GM12878 (cell line): ENCODE measurements at regions not wholly inside any gene's neighbourhood (a gene's known extent, or its start where the extent isn't known, plus 50 kb on each side); places are given as distances from the start of the nearest gene placed in this dataset.

Source experiments
- ATAC-seq: fragments of 200-7000 bp; cut with Tn5 transposase; 3 replicates; pipeline ENCODE4 v1.9.1; 2020; ENCODE audit warnings: mild to moderate bottlenecking, moderate library complexity
- BruUV-seq: library from RNA; stranded (reverse); fragments of 400-500 nt; replicated peaks from 2 replicates; lab custom pipeline; 2021; lab: Mats Ljungman, UMichigan
- CTCF ChIA-PET: fragments of 300-600 bp; sonication (Branson Sonifier 250); formaldehyde crosslinking; extraction: SDS; loops from one replicate; lab custom pipeline; 2021; ENCODE audit warnings: inconsistent platforms; lab: Yijun Ruan, JAX
- POLR2A ChIA-PET: fragments of 350-600 bp; formaldehyde crosslinking; extraction: SDS; loops from one replicate; lab custom pipeline; 2021; ENCODE audit warnings: inconsistent platforms; lab: Charles Lee
- RAD21 ChIA-PET: fragments of 300-600 bp; sonication (Branson Sonifier 250); formaldehyde crosslinking; loops from one replicate; lab custom pipeline; 2023; ENCODE audit warnings: antibody characterized with exemption; ENCODE audit not compliant: unreplicated experiment; lab: Charles Lee
- SMC1A ChIA-PET: fragments of 300-600 bp; sonication (Branson Sonifier 250); formaldehyde crosslinking; loops from one replicate; lab custom pipeline; 2023; ENCODE audit not compliant: unreplicated experiment, uncharacterized antibody; lab: Charles Lee
- DNase-seq: peaks from one replicate; pipeline ENCODE4 v3.0.0-alpha.2; 2011; ENCODE audit warnings: low read depth, low spot score
- FAIRE-seq: peaks from 3 replicates; lab custom pipeline; 2011; peaks lifted over from hg19 to GRCh38; lab: Jason Lieb, UNC
- H2AFZ ChIP-seq: 2 replicates; pipeline ENCODE4 v1.6.0; 2011; ENCODE audit warnings: low read depth, low read length, control low read depth; ENCODE audit not compliant: control insufficient read depth
- H3K27ac ChIP-seq: 2 replicates; pipeline ENCODE4 v1.5.1; 2011; ENCODE audit warnings: control low read depth; ENCODE audit not compliant: control insufficient read depth, insufficient read depth
- H3K27me3 ChIP-seq, 2 experiments: replicated peaks in 1 of 2; 2 replicates each; pipeline versions ENCODE4 v1.6.0 to v1.6.1; 2011; ENCODE audit warnings: low read length in 1 of 2; ENCODE audit not compliant: control insufficient read depth in 2 of 2, insufficient read depth in 2 of 2
- H3K36me3 ChIP-seq, 2 experiments: 2 replicates each; pipeline ENCODE4 v1.5.1; 2011; ENCODE audit warnings: low read length in 1 of 2; ENCODE audit not compliant: control insufficient read depth in 2 of 2, insufficient read depth in 2 of 2
- H3K4me1 ChIP-seq: 2 replicates; pipeline ENCODE4 v1.6.1; 2011; ENCODE audit warnings: mild to moderate bottlenecking, low read length, moderate library complexity, mixed read lengths; ENCODE audit not compliant: control insufficient read depth, insufficient read depth
- H3K4me2 ChIP-seq: 2 replicates; pipeline ENCODE4 v1.6.0; 2011; ENCODE audit warnings: control low read depth; ENCODE audit not compliant: control insufficient read depth, insufficient read depth
- H3K4me3 ChIP-seq: fragments of 200-600 bp; sonication (generic); 2 replicates; pipeline ENCODE4 v1.5.1; 2016
- H3K79me2 ChIP-seq: 2 replicates; pipeline ENCODE4 v1.6.0; 2011; ENCODE audit warnings: low read length; ENCODE audit not compliant: control insufficient read depth, insufficient read depth
- H3K9ac ChIP-seq: 2 replicates; pipeline ENCODE4 v1.8.0; 2011; ENCODE audit warnings: low read length, control low read depth, mixed read lengths; ENCODE audit not compliant: control insufficient read depth, insufficient read depth
- H3K9me3 ChIP-seq: replicated peaks from 3 replicates; pipeline ENCODE4 v1.5.1; 2011; ENCODE audit warnings: mild to moderate bottlenecking, low read length; ENCODE audit not compliant: control insufficient read depth, insufficient read depth
- H4K20me1 ChIP-seq: 2 replicates; pipeline ENCODE4 v1.6.0; 2011; ENCODE audit not compliant: control insufficient read depth, insufficient read depth
- CHD2 ChIP-seq: IDR thresholded peaks from 2 replicates; pipeline ENCODE4 v1.6.1; 2011; ENCODE audit warnings: low read depth, low read length, improper control_type of control experiment, borderline replicate concordance
- EGR1 ChIP-seq, 2 experiments: IDR thresholded peaks; 1 replicate in 1 of 2; 2 replicates in 1 of 2; pipeline ENCODE4 v1.6.1; 2011 to 2012; ENCODE audit warnings: low read depth in 2 of 2, low read length in 2 of 2, borderline replicate concordance in 1 of 2, mild to moderate bottlenecking in 1 of 2, moderate library complexity in 1 of 2
- SIX5 ChIP-seq: IDR thresholded peaks from 2 replicates; pipeline ENCODE4 v1.6.1; 2011; ENCODE audit warnings: mild to moderate bottlenecking, low read depth, low read length, moderate library complexity; ENCODE audit not compliant: severe bottlenecking
- SRF ChIP-seq, 2 experiments: IDR thresholded peaks; 2 replicates each; pipeline ENCODE4 v1.6.1; 2011; ENCODE audit warnings: low read depth in 2 of 2, low read length in 2 of 2, mild to moderate bottlenecking in 1 of 2, moderate library complexity in 1 of 2
- SUPT20H ChIP-seq: IDR thresholded peaks from 2 replicates; pipeline ENCODE4 v1.6.1; 2011; ENCODE audit warnings: low read depth, mild to moderate bottlenecking, low read length, moderate library complexity, borderline replicate concordance; ENCODE audit not compliant: control insufficient read depth
- ZNF274 ChIP-seq: IDR thresholded peaks from one replicate; pipeline ENCODE4 v1.8.0; 2011; ENCODE audit not compliant: insufficient read length, insufficient read depth
- ZNF384 ChIP-seq: IDR thresholded peaks from 2 replicates; pipeline ENCODE4 v1.6.1; 2012; ENCODE audit warnings: low read depth, mild to moderate bottlenecking, low read length, improper control_type of control experiment, borderline replicate concordance
- WGBS: methylation state at CpG from one replicate; pipeline ENCODE4 v1.1.6; 2016; ENCODE audit warnings: low lambda C conversion rate; ENCODE audit not compliant: insufficient replicate concordance, insufficient coverage; ENCODE audit errors: missing lambda C conversion rate; 5-methylcytosine and 5-hydroxymethylcytosine counted together
- in situ Hi-C: fragments of 300-500 bp; cut with MboI; formaldehyde crosslinking; loops from 9 replicates; pipeline ENCODE4 v1.14.3; 2018; ENCODE audit warnings: mixed read lengths
- intact Hi-C: fragments of 100-400 bp; cut with micrococcal nuclease; formaldehyde crosslinking; loops from one replicate; pipeline ENCODE4 v1.14.2; 2022; ENCODE audit not compliant: unreplicated experiment
- TF ChIP-seq, protein P1 (sequence below): IDR thresholded peaks from 2 replicates; pipeline ENCODE4 v1.6.1; 2011; ENCODE audit warnings: low read depth, low read length, improper control_type of control experiment, borderline replicate concordance
- TF ChIP-seq, protein P2 (sequence below): IDR thresholded peaks from 2 replicates; pipeline ENCODE4 v1.6.1; 2011; ENCODE audit warnings: mild to moderate bottlenecking, low read depth, low read length, moderate library complexity; ENCODE audit not compliant: insufficient replicate concordance
- TF ChIP-seq, protein P3 (sequence below): fragments of 450-650 bp; formaldehyde crosslinking; IDR thresholded peaks from 2 replicates; pipeline ENCODE4 v1.5.0; 2022; ENCODE audit warnings: mild to moderate bottlenecking, missing genetic modification characterization

DNA sequence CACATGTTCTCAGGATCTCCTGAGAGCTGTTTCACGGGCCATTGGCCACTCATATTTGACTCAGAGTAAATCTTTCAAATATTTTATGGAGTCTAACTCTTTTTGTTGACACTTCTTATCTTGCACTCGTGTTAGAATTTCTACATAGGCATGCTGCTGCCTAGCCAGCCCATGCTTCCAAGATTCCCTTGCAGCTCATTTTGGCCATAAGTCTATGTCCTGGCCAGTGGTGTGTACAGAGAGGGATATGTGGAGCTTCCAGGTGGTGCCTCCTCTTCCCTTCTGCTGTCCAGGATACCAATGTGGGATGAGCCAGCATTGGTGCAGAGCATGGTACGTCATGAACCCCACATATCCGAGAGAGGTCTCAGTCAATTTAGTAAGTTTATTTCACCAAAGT is 522.6 kb downstream of the QKI start:
- in situ Hi-C loops (no loop called here), intact Hi-C loops (no loop called here)
- SMC1A ChIA-PET, result no interaction called here
- DNase-seq (no peak), ATAC-seq (no peak), FAIRE-seq (no peak)
- CTCF ChIA-PET, result no interaction called here
- H3K36me3 ChIP-seq, result no peaks in the 10 kb centered on the region
- 8% methylated on average over 4 of the region's 4 CpGs for WGBS
- H3K4me1 ChIP-seq, result no peaks in the 10 kb centered on the region
- H3K79me2 ChIP-seq, result no peaks in the 10 kb centered on the region
- RAD21 ChIA-PET, result no interaction called here
- H3K4me2 ChIP-seq, result no peak overlapping the region
- H3K27me3 ChIP-seq, result no peaks in the 10 kb centered on the region
- no peaks in the 10 kb centered on the region for H3K9me3 ChIP-seq
- no TSS peak for BruUV-seq
- no peak overlapping the region for H3K9ac ChIP-seq
- no peaks in the 10 kb centered on the region for H4K20me1 ChIP-seq
- no peak for TF ChIP-seq SRF (IDR thresholded peaks at IDR 0.05; ENCODE audit: low read depth in 2 of 2, low read length in 2 of 2)
- TF ChIP-seq, protein P1, sequence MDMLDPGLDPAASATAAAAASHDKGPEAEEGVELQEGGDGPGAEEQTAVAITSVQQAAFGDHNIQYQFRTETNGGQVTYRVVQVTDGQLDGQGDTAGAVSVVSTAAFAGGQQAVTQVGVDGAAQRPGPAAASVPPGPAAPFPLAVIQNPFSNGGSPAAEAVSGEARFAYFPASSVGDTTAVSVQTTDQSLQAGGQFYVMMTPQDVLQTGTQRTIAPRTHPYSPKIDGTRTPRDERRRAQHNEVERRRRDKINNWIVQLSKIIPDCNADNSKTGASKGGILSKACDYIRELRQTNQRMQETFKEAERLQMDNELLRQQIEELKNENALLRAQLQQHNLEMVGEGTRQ, result no peak
- no peak overlapping the region for H3K4me3 ChIP-seq
- no peak overlapping the region for H2AFZ ChIP-seq
- POLR2A ChIA-PET, result no interaction called here
- no peak overlapping the region for H3K27ac ChIP-seq

DNA sequence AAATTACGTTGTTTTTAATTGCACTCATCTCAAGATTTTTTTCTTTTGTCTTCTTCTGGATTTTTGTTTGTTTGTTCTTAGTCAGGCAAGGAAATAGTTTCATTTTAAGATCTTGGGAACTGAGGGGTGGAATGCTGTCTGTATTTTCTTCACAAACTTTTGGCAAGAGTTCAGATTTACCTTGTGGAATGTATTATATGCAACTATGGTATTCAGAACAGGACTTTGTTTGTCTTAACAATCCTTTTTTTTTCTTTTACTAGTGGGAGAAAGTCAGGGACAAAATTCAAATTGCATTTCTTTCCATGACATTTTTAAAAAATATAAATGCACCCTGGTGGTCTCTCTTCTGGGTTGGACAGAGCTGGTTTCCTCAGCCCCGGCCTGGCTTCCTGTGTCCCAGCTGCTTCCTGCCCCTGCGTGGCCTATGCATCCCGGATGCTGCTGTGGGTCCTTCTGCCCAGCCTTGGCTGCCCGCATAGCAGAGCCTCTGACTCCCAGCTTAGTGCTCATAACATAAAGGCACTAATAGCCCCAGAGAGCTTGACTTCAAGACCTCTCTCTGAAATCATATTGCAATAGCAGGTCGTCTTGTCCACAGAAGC is 520.7 kb downstream of the QKI start:
- Histone ChIP-seq H3K4me1 (no peaks in the 10 kb centered on the region), H3K27me3 (no peaks in the 10 kb centered on the region), H2AFZ (no peak overlapping the region), H3K79me2 (no peaks in the 10 kb centered on the region), H3K27ac (no peak overlapping the region), H3K36me3 (no peaks in the 10 kb centered on the region), H3K9me3 (no peaks in the 10 kb centered on the region), H4K20me1 (no peaks in the 10 kb centered on the region), H3K9ac (no peak overlapping the region), H3K4me2 (no peak overlapping the region), H3K4me3 (no peak overlapping the region)
- CTCF ChIA-PET, result no interaction called here
- RAD21 ChIA-PET, result no interaction called here
- ATAC-seq (no peak), DNase-seq (no peak), FAIRE-seq (no peak)
- BruUV-seq, result no TSS peak
- WGBS, result 35% methylated on average over 6 of the region's 6 CpGs
- POLR2A ChIA-PET, result interaction anchor here (0.5 kb wide), 1 partner anchor 1827 kb away, joined by 5 read pairs; no protein-coding TSS in a partner anchor
- TF ChIP-seq ZNF274 (no peak), SUPT20H (no peak), SIX5 (no peak), ZNF384 (no peak), CHD2 (no peak), EGR1 (IDR thresholded peaks at IDR 0.05; ENCODE audit: borderline replicate concordance in 1 of 2, low read depth in 2 of 2, low read length in 2 of 2) (no peak)
- TF ChIP-seq, protein P2, sequence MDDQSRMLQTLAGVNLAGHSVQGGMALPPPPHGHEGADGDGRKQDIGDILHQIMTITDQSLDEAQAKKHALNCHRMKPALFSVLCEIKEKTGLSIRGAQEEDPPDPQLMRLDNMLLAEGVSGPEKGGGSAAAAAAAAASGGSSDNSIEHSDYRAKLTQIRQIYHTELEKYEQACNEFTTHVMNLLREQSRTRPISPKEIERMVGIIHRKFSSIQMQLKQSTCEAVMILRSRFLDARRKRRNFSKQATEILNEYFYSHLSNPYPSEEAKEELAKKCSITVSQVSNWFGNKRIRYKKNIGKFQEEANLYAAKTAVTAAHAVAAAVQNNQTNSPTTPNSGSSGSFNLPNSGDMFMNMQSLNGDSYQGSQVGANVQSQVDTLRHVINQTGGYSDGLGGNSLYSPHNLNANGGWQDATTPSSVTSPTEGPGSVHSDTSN, result no peak
- TF ChIP-seq, protein P3, sequence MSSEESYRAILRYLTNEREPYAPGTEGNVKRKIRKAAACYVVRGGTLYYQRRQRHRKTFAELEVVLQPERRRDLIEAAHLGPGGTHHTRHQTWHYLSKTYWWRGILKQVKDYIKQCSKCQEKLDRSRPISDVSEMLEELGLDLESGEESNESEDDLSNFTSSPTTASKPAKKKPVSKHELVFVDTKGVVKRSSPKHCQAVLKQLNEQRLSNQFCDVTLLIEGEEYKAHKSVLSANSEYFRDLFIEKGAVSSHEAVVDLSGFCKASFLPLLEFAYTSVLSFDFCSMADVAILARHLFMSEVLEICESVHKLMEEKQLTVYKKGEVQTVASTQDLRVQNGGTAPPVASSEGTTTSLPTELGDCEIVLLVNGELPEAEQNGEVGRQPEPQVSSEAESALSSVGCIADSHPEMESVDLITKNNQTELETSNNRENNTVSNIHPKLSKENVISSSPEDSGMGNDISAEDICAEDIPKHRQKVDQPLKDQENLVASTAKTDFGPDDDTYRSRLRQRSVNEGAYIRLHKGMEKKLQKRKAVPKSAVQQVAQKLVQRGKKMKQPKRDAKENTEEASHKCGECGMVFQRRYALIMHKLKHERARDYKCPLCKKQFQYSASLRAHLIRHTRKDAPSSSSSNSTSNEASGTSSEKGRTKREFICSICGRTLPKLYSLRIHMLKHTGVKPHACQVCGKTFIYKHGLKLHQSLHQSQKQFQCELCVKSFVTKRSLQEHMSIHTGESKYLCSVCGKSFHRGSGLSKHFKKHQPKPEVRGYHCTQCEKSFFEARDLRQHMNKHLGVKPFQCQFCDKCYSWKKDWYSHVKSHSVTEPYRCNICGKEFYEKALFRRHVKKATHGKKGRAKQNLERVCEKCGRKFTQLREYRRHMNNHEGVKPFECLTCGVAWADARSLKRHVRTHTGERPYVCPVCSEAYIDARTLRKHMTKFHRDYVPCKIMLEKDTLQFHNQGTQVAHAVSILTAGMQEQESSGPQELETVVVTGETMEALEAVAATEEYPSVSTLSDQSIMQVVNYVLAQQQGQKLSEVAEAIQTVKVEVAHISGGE (CRISPR knock-in tag), result no peak
- SMC1A ChIA-PET, result no interaction called here
- in situ Hi-C loops (no loop called here), intact Hi-C loops (no loop called here)
